Activated naive CD4-positive, alpha-beta T cell treated with anti-CD3 and anti-CD28 coated beads, Interleukin-2, amount 50 U/mL, for 16 hours (primary cell): ENCODE measurements at regions not wholly inside any gene's neighbourhood (a gene's known extent, or its start where the extent isn't known, plus 50 kb on each side); places are given as distances from the start of the nearest gene placed in this dataset.
"Not testable (repeated sequence)": the region's sequence is repeated elsewhere in the genome, so short reads cannot be mapped to it uniquely, and the experiment has no call there.

Source experiments
- DNase-seq: peaks from one replicate; pipeline ENCODE4 v3.0.0-alpha.2; 2020

GRCh38 chr12:22115711-22116110 is 69.7 kb downstream of the CMAS start:
- no peak for DNase-seq

- no peak for DNase-seq
Measured at GRCh38 chr12:22116376-22116775, 70.4 kb downstream of the CMAS start.

GRCh38 chr12:22117563-22118237 is 71.7 kb downstream of the CMAS start:
- no peak for DNase-seq

GRCh38 chr12:22118238-22118790 is 72.3 kb downstream of the CMAS start:
- DNase-seq = no peak

GRCh38 chr12:22121224-22121623 is 75.2 kb downstream of the CMAS start:
- DNase-seq = peak; percentile 26

GRCh38 chr12:22122359-22122758 is 76.3 kb downstream of the CMAS start:
- no peak for DNase-seq

- no peak for DNase-seq
Measured at GRCh38 chr12:22124987-22125386, 79.0 kb downstream of the CMAS start.

GRCh38 chr12:22126101-22126500 is 80.1 kb downstream of the CMAS start:
- DNase-seq = not testable (repeated sequence)

- DNase-seq = no peak
Measured at GRCh38 chr12:22126758-22127157, 80.7 kb downstream of the CMAS start.

GRCh38 chr12:22130671-22131070 is 84.7 kb downstream of the CMAS start:
- no peak for DNase-seq

GRCh38 chr12:22136604-22137117 is 90.6 kb downstream of the CMAS start:
- DNase-seq = not testable (repeated sequence)
